Sigmoid colon (tissue), 4 donors: ENCODE measurements at regions not wholly inside any gene's neighbourhood (a gene's known extent, or its start where the extent isn't known, plus 50 kb on each side); places are given as distances from the start of the nearest gene placed in this dataset.

ENCODE experiments used
- POLR2A ChIP-seq, 2 donors: fragments of 450-650 bp; IDR thresholded peaks; one replicate each; pipeline ENCODE4 v1.6.1; 2016; ENCODE audit warnings: antibody characterized with exemption in 2 of 2, mild to moderate bottlenecking in 2 of 2, moderate library complexity in 2 of 2
- POLR2AphosphoS5 ChIP-seq, 4 donors: sonication (generic); formaldehyde crosslinking; IDR thresholded peaks; one replicate each; pipeline ENCODE4 v1.6.1; 2017; ENCODE audit warnings: antibody characterized with exemption in 4 of 4
- TF ChIP-seq, protein P1 (sequence below), 4 experiments: fragments of 450-650 bp in 3 of 4; fragments of 200-600 bp in 1 of 4; IDR thresholded peaks; one replicate each; pipeline ENCODE4 v1.5.1; 2016 to 2019; ENCODE audit warnings: antibody characterized with exemption in 4 of 4, mild to moderate bottlenecking in 3 of 4, moderate library complexity in 2 of 4

DNA sequence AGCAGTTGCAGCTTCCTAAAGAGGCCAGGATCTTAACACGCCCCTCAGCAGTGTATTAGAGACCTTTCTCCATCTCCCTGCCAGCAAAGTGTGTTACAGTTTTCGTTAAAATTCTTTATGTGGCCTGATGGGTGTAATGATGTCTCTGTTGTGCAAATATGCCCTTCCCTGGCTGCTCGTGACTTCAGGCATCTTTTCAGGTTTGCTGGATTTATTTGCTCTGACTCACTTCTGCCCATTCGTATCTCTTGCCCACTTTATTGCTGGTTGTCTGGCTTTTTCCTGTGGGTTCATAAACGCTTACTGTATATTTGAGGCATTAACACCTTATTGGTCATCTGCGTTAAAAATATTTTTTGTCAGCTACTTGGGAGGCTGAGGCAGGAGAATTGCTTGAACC is 134.5 kb downstream of the ASB1 start:
- TF ChIP-seq, protein P1, sequence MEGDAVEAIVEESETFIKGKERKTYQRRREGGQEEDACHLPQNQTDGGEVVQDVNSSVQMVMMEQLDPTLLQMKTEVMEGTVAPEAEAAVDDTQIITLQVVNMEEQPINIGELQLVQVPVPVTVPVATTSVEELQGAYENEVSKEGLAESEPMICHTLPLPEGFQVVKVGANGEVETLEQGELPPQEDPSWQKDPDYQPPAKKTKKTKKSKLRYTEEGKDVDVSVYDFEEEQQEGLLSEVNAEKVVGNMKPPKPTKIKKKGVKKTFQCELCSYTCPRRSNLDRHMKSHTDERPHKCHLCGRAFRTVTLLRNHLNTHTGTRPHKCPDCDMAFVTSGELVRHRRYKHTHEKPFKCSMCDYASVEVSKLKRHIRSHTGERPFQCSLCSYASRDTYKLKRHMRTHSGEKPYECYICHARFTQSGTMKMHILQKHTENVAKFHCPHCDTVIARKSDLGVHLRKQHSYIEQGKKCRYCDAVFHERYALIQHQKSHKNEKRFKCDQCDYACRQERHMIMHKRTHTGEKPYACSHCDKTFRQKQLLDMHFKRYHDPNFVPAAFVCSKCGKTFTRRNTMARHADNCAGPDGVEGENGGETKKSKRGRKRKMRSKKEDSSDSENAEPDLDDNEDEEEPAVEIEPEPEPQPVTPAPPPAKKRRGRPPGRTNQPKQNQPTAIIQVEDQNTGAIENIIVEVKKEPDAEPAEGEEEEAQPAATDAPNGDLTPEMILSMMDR (IDR thresholded peaks at IDR 0.05) = no peak
- TF ChIP-seq POLR2AphosphoS5 (IDR thresholded peaks at IDR 0.05) (no peak), POLR2A (IDR thresholded peaks at IDR 0.05) (no peak)
